Esophagus squamous epithelium (tissue), 5 donors: ENCODE measurements at regions not wholly inside any gene's neighbourhood (a gene's known extent, or its start where the extent isn't known, plus 50 kb on each side); places are given as distances from the start of the nearest gene placed in this dataset.

Experiments used
- DNase-seq: peaks from one replicate; lab custom pipeline; 2025; lab: John Stamatoyannopoulos, UW
- H3K27ac ChIP-seq, 4 donors: fragments of 200-600 bp; sonication (generic); one replicate each; pipeline ENCODE4 v1.5.1; 2016 to 2019; ENCODE audit warnings: mild to moderate bottlenecking in 1 of 4
- H3K27me3 ChIP-seq, 4 donors: fragments of 200-600 bp; sonication (generic); 1 replicate in 3 of 4; 2 replicates in 1 of 4; pipeline versions ENCODE4 v1.5.1 to v1.6.0; 2017 to 2021; ENCODE audit warnings: antibody characterized with exemption in 1 of 4
- H3K36me3 ChIP-seq, 3 donors: fragments of 200-600 bp; sonication (generic); one replicate each; pipeline ENCODE4 v1.5.1; 2016 to 2019
- H3K4me1 ChIP-seq, 3 donors: fragments of 200-600 bp; sonication (generic); one replicate each; pipeline ENCODE4 v1.5.1; 2017 to 2019
- H3K4me3 ChIP-seq, 4 donors: fragments of 200-600 bp; sonication (generic); 1 replicate in 3 of 4; 2 replicates in 1 of 4; pipeline ENCODE4 v1.5.1; 2016 to 2019; ENCODE audit warnings: mild to moderate bottlenecking in 2 of 4, moderate library complexity in 1 of 4
- H3K9me3 ChIP-seq, 3 donors: fragments of 200-600 bp; sonication (generic); one replicate each; pipeline ENCODE4 v1.5.1; 2016 to 2019
- CTCF ChIP-seq, 6 experiments: fragments of 450-650 bp in 4 of 6; fragments of 200-600 bp in 2 of 6; sonication (generic) in 2 of 6; IDR thresholded peaks; one replicate each; pipeline ENCODE4 v1.5.1; 2016 to 2019; ENCODE audit warnings: antibody characterized with exemption in 6 of 6, mild to moderate bottlenecking in 4 of 6, moderate library complexity in 4 of 6
- POLR2A ChIP-seq, 4 donors: fragments of 450-650 bp; IDR thresholded peaks; one replicate each; pipeline ENCODE4 v1.6.1; 2017; ENCODE audit warnings: antibody characterized with exemption in 4 of 4, mild to moderate bottlenecking in 4 of 4, moderate library complexity in 3 of 4
- WGBS, 2 donors: methylation state at CpG; one replicate each; pipeline ENCODE4 v1.1.5; 2018; 5-methylcytosine and 5-hydroxymethylcytosine counted together
- intact Hi-C: fragments of 100-400 bp; cut with DNase I; formaldehyde crosslinking; loops from one replicate; pipeline ENCODE4 v1.15.0; 2022
- donor health status: DM: yes; HTN: yes; CAD: no.

GRCh38 chr14:61899497-61899896 lies 137.3 kb downstream of the SNAPC1 start:
- TF ChIP-seq CTCF (IDR thresholded peaks at IDR 0.05) (no peak), POLR2A (IDR thresholded peaks at IDR 0.05) (no peak)
- intact Hi-C loops, result no loop called here
- no peaks in the 10 kb centered on the region for H3K9me3 ChIP-seq
- H3K4me1 ChIP-seq, result no peaks in the 10 kb centered on the region
- H3K4me3 ChIP-seq, result no peak overlapping the region
- no peak overlapping the region for H3K27ac ChIP-seq
- H3K36me3 ChIP-seq, result no peaks in the 10 kb centered on the region
- no peaks in the 10 kb centered on the region for H3K27me3 ChIP-seq
- WGBS, 2 donors, result 74 to 87% methylated on average over 4 of the region's 4 CpGs
- no peak for DNase-seq

DNA sequence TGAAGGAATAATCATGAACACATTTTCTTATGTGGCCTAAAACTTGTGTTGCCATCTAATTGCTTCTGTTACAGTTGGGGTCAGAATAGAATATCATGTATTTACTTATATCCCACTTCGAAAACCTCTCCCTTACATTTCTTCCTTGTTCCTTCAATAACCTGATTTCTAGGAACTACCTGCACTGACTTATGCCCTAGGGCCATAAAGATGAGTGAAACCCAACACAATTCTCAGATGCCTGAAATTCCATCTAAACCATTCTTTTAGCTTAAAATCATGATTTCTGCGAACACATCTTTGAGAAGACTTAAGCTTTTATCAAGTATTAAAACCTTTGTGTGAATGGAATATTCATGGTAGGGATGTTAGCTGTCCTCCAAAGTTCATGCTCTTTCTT lies 142.7 kb downstream of the SNAPC1 start:
- no peaks in the 10 kb centered on the region for H3K4me1 ChIP-seq
- no peak overlapping the region for H3K27ac ChIP-seq
- TF ChIP-seq CTCF (IDR thresholded peaks at IDR 0.05) (no peak), POLR2A (IDR thresholded peaks at IDR 0.05) (no peak)
- H3K9me3 ChIP-seq, result no peaks in the 10 kb centered on the region
- H3K36me3 ChIP-seq, result no peaks in the 10 kb centered on the region
- intact Hi-C loops, result no loop called here
- H3K4me3 ChIP-seq, result no peak overlapping the region
- 48 to 91% methylated on average over 2 of the region's 2 CpGs for WGBS, 2 donors
- DNase-seq, result no peak
- peaks cover 0 to 8% (median 0%) of the 10 kb centered on the region in 4 donors for H3K27me3 ChIP-seq

- H3K9me3 ChIP-seq, result no peaks in the 10 kb centered on the region
- H3K27me3 ChIP-seq, result peaks cover 0 to 15% (median 0%) of the 10 kb centered on the region in 4 donors
- DNase-seq, result no peak
- H3K36me3 ChIP-seq, result no peaks in the 10 kb centered on the region
- no peaks in the 10 kb centered on the region for H3K4me1 ChIP-seq
- intact Hi-C loops, result no loop called here
- no peak overlapping the region for H3K27ac ChIP-seq
- no peak for TF ChIP-seq CTCF (IDR thresholded peaks at IDR 0.05)
- no peak for TF ChIP-seq POLR2A (IDR thresholded peaks at IDR 0.05)
- no peak overlapping the region for H3K4me3 ChIP-seq
- WGBS, 2 donors, result 36 to 40% methylated on average over 4 of the region's 4 CpGs
Observed at GRCh38 chr14:61911574-61911973, 149.4 kb downstream of the SNAPC1 start.

GRCh38 chr14:61918998-61919397 lies 156.8 kb downstream of the SNAPC1 start:
- H3K9me3 ChIP-seq, result no peaks in the 10 kb centered on the region
- intact Hi-C loops, result no loop called here
- H3K27me3 ChIP-seq, result no peaks in the 10 kb centered on the region
- H3K4me1 ChIP-seq, result no peaks in the 10 kb centered on the region
- no peaks in the 10 kb centered on the region for H3K36me3 ChIP-seq
- WGBS, 2 donors, result 47 to 59% methylated on average over 2 of the region's 2 CpGs
- DNase-seq, result no peak
- TF ChIP-seq POLR2A (IDR thresholded peaks at IDR 0.05) (no peak), CTCF (IDR thresholded peaks at IDR 0.05) (no peak)
- H3K27ac ChIP-seq, result no peak overlapping the region
- no peak overlapping the region for H3K4me3 ChIP-seq

- intact Hi-C loops, result no loop called here
- no peak for TF ChIP-seq POLR2A (IDR thresholded peaks at IDR 0.05)
- TF ChIP-seq CTCF (IDR thresholded peaks at IDR 0.05), result no peak
- Histone ChIP-seq H3K36me3 (no peaks in the 10 kb centered on the region), H3K9me3 (no peaks in the 10 kb centered on the region), H3K27ac (no peak overlapping the region), H3K4me3 (no peak overlapping the region), H3K4me1 (peaks cover 0 to 12% (median 0%) of the 10 kb centered on the region in 3 donors), H3K27me3 (no peaks in the 10 kb centered on the region)
- no peak for DNase-seq
- 37 to 54% methylated on average over 4 of the region's 4 CpGs for WGBS, 2 donors
Observed at GRCh38 chr14:61923348-61923747, 161.1 kb downstream of the SNAPC1 start.
